NCI-H2227 treated with DMSO at 0.1 percent for 48 hours (cell line): ENCODE measurements at regions not wholly inside any gene's neighbourhood (a gene's known extent, or its start where the extent isn't known, plus 50 kb on each side); places are given as distances from the start of the nearest gene placed in this dataset.

Experiments
- DNase-seq: peaks from one replicate; lab custom pipeline; 2025; lab: John Stamatoyannopoulos, UW

- no peak for DNase-seq
Observed at GRCh38 chr3:193874997-193875593, 260.9 kb upstream of the HES1 start.

GRCh38 chr3:193875601-193876321 lies 260.2 kb upstream of the HES1 start:
- no peak for DNase-seq

- no peak for DNase-seq
Observed at GRCh38 chr3:193879099-193879863, 256.7 kb upstream of the HES1 start.

DNA sequence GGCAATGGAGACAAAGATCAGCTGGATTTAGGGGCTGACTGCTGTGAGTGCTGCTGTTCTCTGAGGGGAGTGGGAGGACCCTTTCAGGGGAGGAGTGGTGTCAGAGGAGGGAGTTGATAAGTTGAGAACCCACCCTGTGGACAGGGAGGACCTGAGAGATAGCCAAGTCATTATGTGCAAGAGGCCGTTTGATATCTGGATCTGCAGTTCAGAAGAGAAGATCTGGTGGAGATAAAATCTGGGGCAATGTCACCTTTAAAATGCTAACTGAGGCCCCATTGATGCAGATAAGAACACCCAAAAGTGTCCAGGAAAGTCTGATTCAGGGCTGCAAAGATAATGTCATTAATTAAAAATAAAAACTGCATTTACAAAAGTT lies 256.1 kb upstream of the HES1 start:
- no peak for DNase-seq

DNA sequence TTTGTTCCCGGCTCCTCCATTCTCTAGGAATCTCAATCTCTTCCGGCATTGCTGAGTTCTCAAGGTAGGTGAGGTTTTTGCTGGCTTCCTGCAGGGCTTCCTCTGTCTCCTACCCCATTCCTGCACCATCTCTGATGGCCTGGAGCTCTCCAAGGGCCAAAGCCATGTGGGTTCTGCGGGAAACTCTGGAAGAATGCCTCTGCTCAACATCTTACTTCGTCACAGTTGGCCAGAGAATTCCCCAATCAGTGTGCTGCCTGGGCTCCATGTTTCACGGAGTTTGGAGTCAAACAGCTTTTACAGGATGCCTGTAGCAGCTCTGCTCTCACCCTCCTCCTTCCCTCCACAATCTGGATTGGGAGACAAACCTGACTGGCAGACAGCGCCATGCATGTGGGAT lies 253.9 kb upstream of the HES1 start:
- no peak for DNase-seq

- DNase-seq: no peak
Observed at GRCh38 chr3:193883551-193883950, 252.4 kb upstream of the HES1 start.

- no peak for DNase-seq
Observed at GRCh38 chr3:193884027-193884426, 251.9 kb upstream of the HES1 start.

GRCh38 chr3:193884652-193885051 lies 251.3 kb upstream of the HES1 start:
- DNase-seq: no peak

GRCh38 chr3:193885832-193886231 lies 250.1 kb upstream of the HES1 start:
- no peak for DNase-seq

DNA sequence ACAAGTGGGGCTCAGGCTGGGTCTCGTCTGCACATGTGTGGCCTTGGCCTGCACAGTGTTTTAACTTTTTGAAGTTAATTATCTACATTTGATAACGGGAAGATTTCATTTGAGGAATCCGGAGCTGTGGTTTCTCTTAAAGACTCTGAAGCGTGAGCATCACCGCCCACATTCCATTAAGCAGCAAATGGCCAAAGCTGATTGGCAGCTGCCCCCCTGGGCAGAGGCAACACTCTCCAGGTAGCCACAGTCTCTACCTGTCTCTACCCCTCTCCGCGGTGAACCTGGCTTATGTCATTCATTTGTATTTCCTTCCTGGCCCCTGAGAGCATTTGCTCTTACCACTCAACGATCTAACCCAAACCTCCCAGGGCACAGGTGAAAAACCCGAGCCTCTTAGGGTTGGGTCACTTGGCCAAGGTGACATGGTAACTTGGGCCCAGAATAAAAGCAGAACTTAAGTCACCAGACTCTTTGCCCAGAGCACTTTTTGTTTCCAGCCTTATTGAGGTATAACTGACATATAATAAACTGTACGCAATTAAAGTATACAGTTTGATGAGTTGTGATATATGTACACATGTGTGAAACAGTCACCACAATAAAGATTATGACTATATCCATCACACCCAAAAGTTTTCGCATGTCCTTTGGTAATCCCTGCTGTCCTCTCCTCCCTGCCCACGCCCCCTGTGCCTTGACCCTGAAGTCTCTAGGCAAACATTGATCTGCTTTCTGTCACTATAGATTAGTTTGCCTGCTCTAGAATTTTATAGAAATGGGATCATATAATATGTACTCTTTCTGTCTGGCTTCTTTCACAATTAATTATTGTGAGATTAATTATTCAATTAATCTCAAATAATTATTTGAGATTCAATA lies 245.7 kb upstream of the HES1 start:
- DNase-seq: no peak

DNA sequence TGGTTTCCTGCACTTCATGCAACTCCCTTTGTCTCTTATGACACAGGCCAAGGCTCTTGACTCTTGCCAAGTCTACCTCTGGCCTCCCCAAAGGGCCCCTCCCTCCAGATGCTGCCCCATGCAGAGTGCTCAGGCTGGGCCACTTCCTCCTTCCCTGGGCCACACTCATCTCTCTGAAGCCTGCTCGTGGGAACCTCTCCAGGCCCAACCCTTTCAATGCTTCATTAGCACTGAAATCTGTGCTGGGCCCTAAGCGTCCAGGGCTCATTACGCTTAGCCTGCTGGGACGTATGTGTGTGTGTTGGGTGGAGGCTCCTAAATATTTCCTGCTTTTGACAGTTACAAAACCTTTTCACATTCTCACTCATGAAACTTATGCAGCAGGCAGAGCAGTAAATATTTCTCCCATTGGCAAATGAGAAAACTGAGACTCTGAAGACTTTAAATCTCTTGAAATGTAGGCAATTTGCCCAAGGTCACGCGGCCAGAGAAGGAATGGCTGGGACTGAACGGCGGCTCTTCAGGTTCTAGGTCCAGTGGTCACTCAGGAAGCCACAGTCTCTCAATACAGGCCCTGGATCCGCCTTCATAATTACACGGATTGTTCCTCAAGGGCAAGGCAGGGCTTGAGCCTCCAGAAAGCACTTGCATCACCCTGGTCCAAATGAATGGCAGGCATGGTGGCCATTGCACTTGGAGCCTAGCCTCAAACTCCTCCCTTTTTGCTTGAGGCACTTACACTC lies 241.7 kb upstream of the HES1 start:
- DNase-seq: no peak

DNA sequence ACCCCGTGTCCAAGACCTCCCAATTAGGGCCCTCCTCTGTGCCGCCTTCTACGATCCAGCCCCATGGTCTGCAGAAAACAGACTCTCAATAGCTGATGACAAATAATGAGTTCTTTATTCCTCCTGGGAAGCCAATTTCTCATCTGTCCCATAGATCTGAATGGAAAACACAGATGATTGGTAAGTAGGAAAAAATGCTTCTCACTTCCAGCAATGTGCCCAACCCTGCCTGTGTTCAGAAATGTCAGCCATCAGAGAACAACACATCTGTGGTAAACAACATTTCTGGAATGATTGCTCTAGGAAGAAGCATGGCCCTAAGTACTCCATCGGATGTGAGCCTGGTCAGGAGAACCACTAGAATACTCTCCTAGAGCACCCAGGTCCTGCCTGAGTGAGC lies 240.5 kb upstream of the HES1 start:
- no peak for DNase-seq

GRCh38 chr3:193896419-193896818 lies 239.5 kb upstream of the HES1 start:
- no peak for DNase-seq

DNA sequence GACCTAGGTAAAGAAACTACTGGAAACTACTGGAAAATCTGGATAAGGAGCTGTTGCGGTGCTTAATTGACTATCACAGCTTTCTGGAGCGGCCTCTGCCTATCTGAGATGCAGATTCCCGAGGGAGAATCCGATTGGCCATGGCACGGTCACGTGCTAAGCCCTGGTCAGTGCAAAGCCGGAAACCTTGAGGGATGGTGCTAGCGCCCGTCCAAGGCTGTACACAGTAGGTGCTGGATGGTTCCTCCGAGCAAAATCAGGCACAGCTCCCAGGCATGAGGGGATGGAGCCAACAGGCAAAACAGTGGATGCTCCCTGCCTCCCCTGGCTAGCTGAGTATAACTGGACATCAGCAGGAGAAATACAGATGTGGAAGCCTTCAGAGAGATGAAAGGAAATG lies 238.7 kb upstream of the HES1 start:
- DNase-seq: no peak

DNA sequence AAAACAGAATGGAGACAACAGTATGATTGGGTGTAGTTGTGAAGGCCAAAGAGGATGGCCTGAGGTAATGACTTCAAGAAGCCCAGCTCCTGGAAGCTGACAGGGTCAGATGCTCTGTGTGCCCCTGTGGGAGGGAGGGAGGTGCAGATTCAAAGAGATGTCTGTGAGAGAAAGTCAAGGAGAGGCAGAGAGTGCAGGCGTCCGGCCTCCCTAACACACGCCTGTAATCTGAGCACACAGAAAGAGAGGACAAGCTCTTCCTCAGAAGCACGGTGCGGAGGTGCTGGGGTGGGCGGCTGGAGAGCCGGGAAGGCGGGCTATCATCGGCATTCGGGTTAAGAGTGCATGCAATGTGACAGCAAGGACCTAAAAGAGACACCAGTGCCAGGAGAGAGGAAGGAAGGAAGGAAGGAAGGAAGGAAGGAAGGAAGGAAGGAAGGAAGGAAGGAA lies 238.2 kb upstream of the HES1 start:
- no peak for DNase-seq

- DNase-seq: no peak
Observed at GRCh38 chr3:193899001-193899400, 236.9 kb upstream of the HES1 start.

DNA sequence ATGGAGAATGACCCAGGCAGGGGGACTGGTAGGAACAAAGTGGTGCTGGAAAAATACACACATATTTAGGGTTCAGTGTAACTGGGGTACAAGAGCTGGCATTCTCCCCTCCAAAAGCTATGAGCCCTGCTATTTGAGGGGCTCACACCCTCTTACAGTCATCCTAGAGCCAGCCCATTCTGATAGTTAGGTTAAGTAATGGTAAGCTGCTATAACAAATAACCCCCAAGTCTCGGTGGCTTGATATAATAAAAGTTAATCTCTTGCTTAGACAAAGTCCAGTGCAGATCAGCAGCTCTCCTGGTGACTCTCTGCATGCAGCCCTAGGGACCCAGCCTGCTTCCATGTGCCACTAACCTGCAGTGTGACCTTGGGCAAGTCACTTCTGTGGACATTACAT lies 234.9 kb upstream of the HES1 start:
- no peak for DNase-seq

DNA sequence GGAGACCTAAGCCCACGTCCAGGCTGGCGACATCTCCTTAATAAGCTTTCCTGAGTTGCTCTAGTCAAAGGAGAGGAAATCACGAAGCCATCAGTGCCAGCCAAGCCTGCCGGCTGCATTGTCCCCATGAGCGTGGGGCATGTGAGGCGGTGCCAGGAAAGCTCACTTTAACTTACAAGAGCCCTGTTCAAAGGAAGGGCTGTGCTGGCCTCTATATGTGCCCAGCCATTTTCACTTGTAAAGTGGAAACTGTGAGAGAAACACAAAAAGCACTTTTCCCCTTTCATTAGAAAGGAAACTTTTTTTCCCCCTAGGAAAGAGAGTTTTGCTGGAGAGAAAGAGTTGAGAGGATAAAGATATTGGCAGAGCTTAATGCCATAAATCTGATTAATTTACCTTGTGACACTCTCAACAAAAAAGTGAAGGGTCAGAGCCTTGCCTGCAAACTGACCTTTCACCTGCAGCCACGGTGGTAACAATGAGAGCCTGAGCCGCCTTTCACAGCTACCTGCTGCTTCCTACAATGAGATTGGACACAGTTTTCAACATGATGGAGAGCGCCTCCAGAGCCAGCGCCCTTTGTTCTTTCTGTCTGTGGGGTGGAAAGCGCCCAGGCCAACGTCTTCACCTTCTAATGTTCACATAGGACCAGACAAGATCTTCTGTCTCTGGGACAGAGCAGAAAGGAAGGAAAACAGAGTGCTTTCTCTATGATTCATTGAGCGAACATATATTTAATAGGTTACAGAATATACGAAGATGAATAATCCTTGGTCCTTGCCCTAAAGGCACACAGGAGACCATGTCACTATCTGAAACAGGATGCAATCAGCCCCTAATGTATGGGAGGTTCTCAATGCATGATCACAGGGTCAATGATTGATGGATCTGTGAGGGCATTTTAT lies 233.1 kb upstream of the HES1 start:
- DNase-seq: no peak

DNA sequence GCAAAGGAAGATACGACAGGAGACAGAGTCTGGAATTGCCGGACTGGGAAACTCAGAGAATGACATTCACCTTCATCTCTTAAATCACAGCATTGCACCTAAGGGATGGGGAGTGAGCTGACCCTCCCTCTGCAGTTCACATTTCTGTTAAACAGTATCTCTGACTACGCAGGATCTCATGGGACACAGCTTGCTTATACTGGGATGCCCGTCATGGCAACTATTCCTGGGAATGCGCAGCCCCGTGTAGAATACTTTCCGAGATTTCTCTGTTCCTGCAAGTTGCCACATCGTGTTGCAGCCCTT lies 232.5 kb upstream of the HES1 start:
- DNase-seq: no peak

- no peak for DNase-seq
Observed at GRCh38 chr3:193903966-193904365, 232.0 kb upstream of the HES1 start.
